ENCODE measurements at regions not wholly inside any gene's neighbourhood (a gene's known extent, or its start where the extent isn't known, plus 50 kb on each side); places are given as distances from the start of the nearest gene placed in this dataset.

GRCh38 chr1:114330451-114330983, 176.8 kb upstream of the SYT6 start:
- H3K27me3 ChIP-seq (ENCODE audit: control insufficient read depth, insufficient read depth, low read length), result no peaks in the 10 kb centered on the region
- H3K36me3 ChIP-seq (ENCODE audit: control insufficient read depth, insufficient read depth, low read length), result no peaks in the 10 kb centered on the region
- H3K4me3 ChIP-seq (ENCODE audit: low read depth, low read length), result no peak overlapping the region
- TF ChIP-seq CTCF (IDR thresholded peaks at IDR 0.05; ENCODE audit: insufficient read depth, low read length, poor library complexity, severe bottlenecking), result no peak
- DNase-seq (ENCODE audit: low read depth), result no peak

GRCh38 chr1:114328361-114328904, 174.8 kb upstream of the SYT6 start:
- Histone ChIP-seq H3K27me3 (ENCODE audit: control insufficient read depth, insufficient read depth, low read length) (no peaks in the 10 kb centered on the region), H3K4me3 (ENCODE audit: low read depth, low read length) (no peak overlapping the region), H3K36me3 (ENCODE audit: control insufficient read depth, insufficient read depth, low read length) (no peaks in the 10 kb centered on the region)
- TF ChIP-seq CTCF (IDR thresholded peaks at IDR 0.05; ENCODE audit: insufficient read depth, low read length, poor library complexity, severe bottlenecking), result no peak
- no peak for DNase-seq (ENCODE audit: low read depth)

GRCh38 chr1:114324662-114324965, 170.9 kb upstream of the SYT6 start:
- DNase-seq (ENCODE audit: low read depth), result no peak
- Histone ChIP-seq H3K27me3 (ENCODE audit: control insufficient read depth, insufficient read depth, low read length) (no peaks in the 10 kb centered on the region), H3K36me3 (ENCODE audit: control insufficient read depth, insufficient read depth, low read length) (no peaks in the 10 kb centered on the region), H3K4me3 (ENCODE audit: low read depth, low read length) (no peak overlapping the region)
- TF ChIP-seq CTCF (IDR thresholded peaks at IDR 0.05; ENCODE audit: insufficient read depth, low read length, poor library complexity, severe bottlenecking), result no peak

- H3K36me3 ChIP-seq (ENCODE audit: control insufficient read depth, insufficient read depth, low read length), result no peaks in the 10 kb centered on the region
- no peak overlapping the region for H3K4me3 ChIP-seq (ENCODE audit: low read depth, low read length)
- TF ChIP-seq CTCF (IDR thresholded peaks at IDR 0.05; ENCODE audit: insufficient read depth, low read length, poor library complexity, severe bottlenecking), result no peak
- DNase-seq (ENCODE audit: low read depth), result no peak
- H3K27me3 ChIP-seq (ENCODE audit: control insufficient read depth, insufficient read depth, low read length), result no peaks in the 10 kb centered on the region
Observed at GRCh38 chr1:114323959-114324661, 170.4 kb upstream of the SYT6 start.

GRCh38 chr1:114322734-114323133, 169.1 kb upstream of the SYT6 start:
- DNase-seq (ENCODE audit: low read depth), result no peak
- no peaks in the 10 kb centered on the region for H3K27me3 ChIP-seq (ENCODE audit: control insufficient read depth, insufficient read depth, low read length)
- TF ChIP-seq CTCF (IDR thresholded peaks at IDR 0.05; ENCODE audit: insufficient read depth, low read length, poor library complexity, severe bottlenecking), result no peak
- H3K4me3 ChIP-seq (ENCODE audit: low read depth, low read length), result no peak overlapping the region
- no peaks in the 10 kb centered on the region for H3K36me3 ChIP-seq (ENCODE audit: control insufficient read depth, insufficient read depth, low read length)

- no peaks in the 10 kb centered on the region for H3K27me3 ChIP-seq (ENCODE audit: control insufficient read depth, insufficient read depth, low read length)
- DNase-seq (ENCODE audit: low read depth), result no peak
- no peaks in the 10 kb centered on the region for H3K36me3 ChIP-seq (ENCODE audit: control insufficient read depth, insufficient read depth, low read length)
- no peak overlapping the region for H3K4me3 ChIP-seq (ENCODE audit: low read depth, low read length)
- TF ChIP-seq CTCF (IDR thresholded peaks at IDR 0.05; ENCODE audit: insufficient read depth, low read length, poor library complexity, severe bottlenecking), result no peak
Observed at GRCh38 chr1:114322207-114322606, 168.5 kb upstream of the SYT6 start.
